Fibroblast of lung (primary cell): ENCODE measurements at regions not wholly inside any gene's neighbourhood (a gene's known extent, or its start where the extent isn't known, plus 50 kb on each side); places are given as distances from the start of the nearest gene placed in this dataset.

Source experiments
- DNase-seq, 2 donors: peaks; one replicate each; pipeline versions ENCODE4 v3.0.0 to v3.0.0-alpha.2; 2010; ENCODE audit warnings: low read depth in 2 of 2
- H2AFZ ChIP-seq: 2 replicates; pipeline ENCODE4 v1.5.1; 2012; ENCODE audit warnings: low read length, control low read depth, inconsistent platforms
- H3K27ac ChIP-seq: 2 replicates; pipeline ENCODE4 v1.5.1; 2011; ENCODE audit warnings: low read length, control low read depth; ENCODE audit not compliant: insufficient read depth
- H3K27me3 ChIP-seq: 2 replicates; pipeline ENCODE4 v1.5.1; 2011; ENCODE audit warnings: mild to moderate bottlenecking, low read length; ENCODE audit not compliant: control insufficient read depth, insufficient read depth
- H3K36me3 ChIP-seq: 2 replicates; pipeline ENCODE4 v1.5.1; 2011; ENCODE audit warnings: low read length; ENCODE audit not compliant: control insufficient read depth, insufficient read depth
- H3K4me1 ChIP-seq: 2 replicates; pipeline ENCODE4 v1.5.1; 2011; ENCODE audit warnings: low read length; ENCODE audit not compliant: control insufficient read depth, insufficient read depth; ENCODE audit errors: extremely low read depth
- H3K4me2 ChIP-seq: 2 replicates; pipeline ENCODE4 v1.5.1; 2011; ENCODE audit warnings: low read length, control low read depth; ENCODE audit not compliant: insufficient read depth; ENCODE audit errors: extremely low read depth
- H3K4me3 ChIP-seq, 4 experiments: fragments of 200-600 bp in 1 of 4; sonication (generic) in 1 of 4; replicated peaks in 1 of 4; 2 replicates each; pipeline ENCODE4 v1.5.1; 2011 to 2016; ENCODE audit warnings: low read length in 4 of 4, low read depth in 3 of 4, mild to moderate bottlenecking in 3 of 4, control low read depth in 2 of 4, inconsistent platforms in 1 of 4, mixed read lengths in 1 of 4; ENCODE audit not compliant: insufficient read depth in 1 of 4; ENCODE audit errors: control extremely low read depth in 1 of 4
- H3K79me2 ChIP-seq: 2 replicates; pipeline ENCODE4 v1.5.1; 2012; ENCODE audit warnings: mild to moderate bottlenecking, low read length, inconsistent platforms; ENCODE audit not compliant: control insufficient read depth, insufficient read depth
- H3K9ac ChIP-seq: 2 replicates; pipeline ENCODE4 v1.5.1; 2011; ENCODE audit warnings: mild to moderate bottlenecking, low read length, control low read depth; ENCODE audit not compliant: insufficient read depth
- H3K9me3 ChIP-seq: 2 replicates; pipeline ENCODE4 v1.5.1; 2012; ENCODE audit warnings: low read depth, low read length; ENCODE audit not compliant: control insufficient read depth, insufficient read depth
- H4K20me1 ChIP-seq: 2 replicates; pipeline ENCODE4 v1.5.1; 2011; ENCODE audit warnings: low read length; ENCODE audit not compliant: control insufficient read depth, insufficient read depth; ENCODE audit errors: extremely low read depth
- CTCF ChIP-seq, 2 donors: IDR thresholded peaks in 1 of 2; conservative IDR thresholded peaks in 1 of 2; 1 replicate in 1 of 2; 2 replicates in 1 of 2; pipeline ENCODE4 v1.5.1; 2011 to 2012; ENCODE audit warnings: low read length in 2 of 2, control low read depth in 1 of 2, inconsistent platforms in 1 of 2, low read depth in 1 of 2, mild to moderate bottlenecking in 1 of 2
- EZH2 ChIP-seq: IDR thresholded peaks from 2 replicates; pipeline ENCODE4 v1.5.1; 2012; ENCODE audit warnings: low read length, control low read depth, mild to moderate bottlenecking; ENCODE audit errors: missing control alignments

- peak; percentile 12 to 66 for DNase-seq
- no peaks in the 10 kb centered on the region for H3K4me1 ChIP-seq
Observed at GRCh38 chr5:101473483-101473882, 570.4 kb upstream of the ST8SIA4 start.

GRCh38 chr5:101461455-101461854 lies 558.4 kb upstream of the ST8SIA4 start:
- H3K27ac ChIP-seq = no peak overlapping the region
- H3K9ac ChIP-seq = no peak overlapping the region
- H3K4me2 ChIP-seq = no peak overlapping the region
- H3K4me1 ChIP-seq = no peaks in the 10 kb centered on the region
- no peaks in the 10 kb centered on the region for H3K9me3 ChIP-seq
- no peaks in the 10 kb centered on the region for H3K27me3 ChIP-seq
- no peak overlapping the region for H3K4me3 ChIP-seq
- H2AFZ ChIP-seq = no peak overlapping the region
- TF ChIP-seq EZH2 (no peak), CTCF (conservative IDR thresholded peaks at IDR 0.05 in 1 of 2, IDR thresholded peaks at IDR 0.05 in 1 of 2; ENCODE audit: low read depth in 1 of 2, low read length in 2 of 2) (no peak)
- H3K36me3 ChIP-seq = no peaks in the 10 kb centered on the region
- H3K79me2 ChIP-seq = no peaks in the 10 kb centered on the region
- DNase-seq = no peak
- H4K20me1 ChIP-seq = no peaks in the 10 kb centered on the region

More at GRCh38 chr5:101473483-101473882, 570.4 kb upstream of the ST8SIA4 start:
- H3K9me3 ChIP-seq = no peaks in the 10 kb centered on the region
- no peak for TF ChIP-seq CTCF (conservative IDR thresholded peaks at IDR 0.05 in 1 of 2, IDR thresholded peaks at IDR 0.05 in 1 of 2; ENCODE audit: low read depth in 1 of 2, low read length in 2 of 2)
- TF ChIP-seq EZH2 = no peak
- no peaks in the 10 kb centered on the region for H3K79me2 ChIP-seq
- H2AFZ ChIP-seq = no peak overlapping the region
- no peak overlapping the region for H3K27ac ChIP-seq
- no peaks in the 10 kb centered on the region for H3K27me3 ChIP-seq
- H3K4me2 ChIP-seq = no peak overlapping the region
- H4K20me1 ChIP-seq = no peaks in the 10 kb centered on the region
- H3K9ac ChIP-seq = no peak overlapping the region
- H3K36me3 ChIP-seq = no peaks in the 10 kb centered on the region
- no peak overlapping the region for H3K4me3 ChIP-seq

GRCh38 chr5:101458587-101458986 lies 555.5 kb upstream of the ST8SIA4 start:
- H4K20me1 ChIP-seq = no peaks in the 10 kb centered on the region
- H3K36me3 ChIP-seq = no peaks in the 10 kb centered on the region
- no peak for DNase-seq
- H2AFZ ChIP-seq = no peak overlapping the region
- no peak for TF ChIP-seq CTCF (conservative IDR thresholded peaks at IDR 0.05 in 1 of 2, IDR thresholded peaks at IDR 0.05 in 1 of 2; ENCODE audit: low read depth in 1 of 2, low read length in 2 of 2)
- TF ChIP-seq EZH2 = no peak
- no peaks in the 10 kb centered on the region for H3K79me2 ChIP-seq
- no peaks in the 10 kb centered on the region for H3K27me3 ChIP-seq
- no peak overlapping the region for H3K27ac ChIP-seq
- no peaks in the 10 kb centered on the region for H3K4me1 ChIP-seq
- H3K4me3 ChIP-seq = no peak overlapping the region
- no peaks in the 10 kb centered on the region for H3K9me3 ChIP-seq
- no peak overlapping the region for H3K4me2 ChIP-seq
- no peak overlapping the region for H3K9ac ChIP-seq
